Body of pancreas (tissue), 4 donors: ENCODE measurements at regions not wholly inside any gene's neighbourhood (a gene's known extent, or its start where the extent isn't known, plus 50 kb on each side); places are given as distances from the start of the nearest gene placed in this dataset.

Experiments used
- CTCF ChIP-seq, 7 experiments: fragments of 450-650 bp in 4 of 7; fragments of 200-600 bp in 3 of 7; sonication (generic) in 3 of 7; IDR thresholded peaks; one replicate each; pipeline ENCODE4 v1.5.1; 2016 to 2019; ENCODE audit warnings: antibody characterized with exemption in 7 of 7
- POLR2A ChIP-seq, 3 donors: fragments of 450-650 bp; IDR thresholded peaks; one replicate each; pipeline ENCODE4 v1.6.1; 2016; ENCODE audit warnings: antibody characterized with exemption in 3 of 3, mild to moderate bottlenecking in 2 of 3

GRCh38 chr2:168323529-168324021 is 76.2 kb upstream of the STK39 start:
- no peak for TF ChIP-seq CTCF (IDR thresholded peaks at IDR 0.05)
- no peak for TF ChIP-seq POLR2A (IDR thresholded peaks at IDR 0.05)
